ENCODE measurements at regions not wholly inside any gene's neighbourhood (a gene's known extent, or its start where the extent isn't known, plus 50 kb on each side); places are given as distances from the start of the nearest gene placed in this dataset.

DNA sequence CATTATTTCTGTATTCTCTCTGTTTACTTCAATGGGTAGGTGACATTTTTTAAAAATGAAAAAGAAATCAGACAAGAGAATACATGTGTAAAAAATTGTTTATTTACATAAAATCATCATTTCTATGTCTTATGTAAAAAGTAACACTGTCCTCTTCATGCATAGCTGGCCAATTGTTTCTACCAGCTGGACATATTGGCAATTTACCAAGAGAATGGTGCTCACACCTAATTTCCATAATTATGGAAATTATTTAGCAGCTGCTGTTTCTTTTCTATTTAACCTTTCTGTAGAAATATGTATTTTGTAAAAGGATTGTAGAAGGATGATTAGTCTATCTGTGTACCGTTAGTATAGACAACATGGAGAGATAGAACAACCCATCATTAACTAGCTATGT, 791.9 kb downstream of the TRIB2 start:
- Histone ChIP-seq H2BK12ac (ENCODE audit: insufficient read length, low read depth, low read length) (no peak overlapping the region), H3T11ph (ENCODE audit: low read length) (no peak overlapping the region), H3K23ac (ENCODE audit: insufficient read length, low read depth, low read length) (no peak overlapping the region), H2BK20ac (ENCODE audit: low read depth, low read length, poor library complexity, severe bottlenecking) (no peak overlapping the region), H3K23me2 (ENCODE audit: insufficient read length, low read depth, low read length, poor library complexity, severe bottlenecking) (no peaks in the 10 kb centered on the region), H4K8ac (replicated peaks; ENCODE audit: insufficient read length, low read depth, low read length) (no peak overlapping the region), H3K9ac (ENCODE audit: extremely low read depth, insufficient read length, low read length) (no peak overlapping the region), H4K91ac (ENCODE audit: insufficient read length, low read depth, low read length) (no peak overlapping the region), H3K79me1 (ENCODE audit: insufficient read depth, low read depth, low read length, poor library complexity, severe bottlenecking) (no peaks in the 10 kb centered on the region), H3K18ac (ENCODE audit: insufficient read length, low read depth, low read length) (no peak overlapping the region), H3K14ac (ENCODE audit: insufficient read depth, low read length) (no peak overlapping the region), H4K20me1 (ENCODE audit: control insufficient read depth, insufficient read depth, insufficient read length) (no peaks in the 10 kb centered on the region), H4K5ac (ENCODE audit: insufficient read length, low read depth, low read length) (no peak overlapping the region), H3K4me1 (ENCODE audit: insufficient read depth, low read length) (no peaks in the 10 kb centered on the region), H3K4ac (ENCODE audit: low read depth, low read length) (no peak overlapping the region), H3K56ac (ENCODE audit: insufficient read length, low read depth, low read length) (no peak overlapping the region), H2BK5ac (ENCODE audit: insufficient read length, low read length) (no peak overlapping the region), H3K9me3 (ENCODE audit: control insufficient read depth, low read depth, low read length) (no peaks in the 10 kb centered on the region), H2AK5ac (ENCODE audit: insufficient read length, low read length) (no peak overlapping the region), H2BK15ac (ENCODE audit: low read depth, low read length) (no peak overlapping the region), H3K27ac (ENCODE audit: insufficient read length, low read depth, low read length) (no peak overlapping the region), H3K27me3 (ENCODE audit: insufficient read depth, low read length) (no peaks in the 10 kb centered on the region; the same call in 1 of the 2 replicates), H2BK120ac (ENCODE audit: low read depth, low read length, poor library complexity, severe bottlenecking) (no peak overlapping the region), H3K79me2 (ENCODE audit: insufficient read depth, low read length) (no peaks in the 10 kb centered on the region), H3K4me2 (ENCODE audit: insufficient read depth, insufficient read length, low read length) (no peak overlapping the region), H2AFZ (ENCODE audit: low read length) (no peak overlapping the region)
- DNase-seq = no peak
- H3K4me1 Mint-ChIP-seq = no peaks in the 10 kb centered on the region
- TF ChIP-seq, protein P1, sequence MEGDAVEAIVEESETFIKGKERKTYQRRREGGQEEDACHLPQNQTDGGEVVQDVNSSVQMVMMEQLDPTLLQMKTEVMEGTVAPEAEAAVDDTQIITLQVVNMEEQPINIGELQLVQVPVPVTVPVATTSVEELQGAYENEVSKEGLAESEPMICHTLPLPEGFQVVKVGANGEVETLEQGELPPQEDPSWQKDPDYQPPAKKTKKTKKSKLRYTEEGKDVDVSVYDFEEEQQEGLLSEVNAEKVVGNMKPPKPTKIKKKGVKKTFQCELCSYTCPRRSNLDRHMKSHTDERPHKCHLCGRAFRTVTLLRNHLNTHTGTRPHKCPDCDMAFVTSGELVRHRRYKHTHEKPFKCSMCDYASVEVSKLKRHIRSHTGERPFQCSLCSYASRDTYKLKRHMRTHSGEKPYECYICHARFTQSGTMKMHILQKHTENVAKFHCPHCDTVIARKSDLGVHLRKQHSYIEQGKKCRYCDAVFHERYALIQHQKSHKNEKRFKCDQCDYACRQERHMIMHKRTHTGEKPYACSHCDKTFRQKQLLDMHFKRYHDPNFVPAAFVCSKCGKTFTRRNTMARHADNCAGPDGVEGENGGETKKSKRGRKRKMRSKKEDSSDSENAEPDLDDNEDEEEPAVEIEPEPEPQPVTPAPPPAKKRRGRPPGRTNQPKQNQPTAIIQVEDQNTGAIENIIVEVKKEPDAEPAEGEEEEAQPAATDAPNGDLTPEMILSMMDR (conservative IDR thresholded peaks at IDR 0.05) = no peak
- no peaks in the 10 kb centered on the region for H3K36me3 Mint-ChIP-seq (ENCODE audit: insufficient read depth in 1 of 3, low read depth in 3 of 3)
- no peaks in the 10 kb centered on the region for H3K9me3 Mint-ChIP-seq
- no CpG with 5 or more reads among the region's 1 CpG for WGBS (ENCODE audit: extremely low coverage, insufficient read length, low lambda C conversion rate)
- H3K4me3 Mint-ChIP-seq = no peak overlapping the region
- H3K27me3 Mint-ChIP-seq (ENCODE audit: low read depth) = peaks cover 35% of the 10 kb centered on the region
- H3K27ac Mint-ChIP-seq = no peak overlapping the region
